Bronchial epithelial cell (primary cell): ENCODE measurements at regions not wholly inside any gene's neighbourhood (a gene's known extent, or its start where the extent isn't known, plus 50 kb on each side); places are given as distances from the start of the nearest gene placed in this dataset.
"Not testable (repeated sequence)": the region's sequence is repeated elsewhere in the genome, so short reads cannot be mapped to it uniquely, and the experiment has no call there.

Experiments used
- DNase-seq: peaks from one replicate; pipeline ENCODE4 v3.0.0-alpha.2; 2010; ENCODE audit warnings: low read depth
- FAIRE-seq: peaks from 2 replicates; lab custom pipeline; 2011; peaks lifted over from hg19 to GRCh38; lab: Jason Lieb, UNC
- H3K27me3 ChIP-seq: 2 replicates; pipeline ENCODE4 v1.5.1; 2011; ENCODE audit warnings: low read length; ENCODE audit not compliant: control insufficient read depth, insufficient read depth
- H3K36me3 ChIP-seq: 2 replicates; pipeline ENCODE4 v1.5.1; 2011; ENCODE audit warnings: low read length; ENCODE audit not compliant: control insufficient read depth, insufficient read depth
- H3K4me3 ChIP-seq: 2 replicates; pipeline ENCODE4 v1.5.1; 2011; ENCODE audit warnings: mild to moderate bottlenecking, low read depth, low read length, control low read depth
- CTCF ChIP-seq: IDR thresholded peaks from 2 replicates; pipeline ENCODE4 v1.5.1; 2011; ENCODE audit warnings: mild to moderate bottlenecking, moderate library complexity, low read length, control low read depth, inconsistent platforms; ENCODE audit not compliant: insufficient read depth, severe bottlenecking

GRCh38 chr1:178037510-178038253 lies 56.2 kb upstream of the RASAL2 start:
- Histone ChIP-seq H3K4me3 (peak overlapping the region; percentile 73), H3K36me3 (no peaks in the 10 kb centered on the region), H3K27me3 (no peaks in the 10 kb centered on the region)
- FAIRE-seq: no peak
- peak; percentile 57 for TF ChIP-seq CTCF
- peak; percentile 45 for DNase-seq

GRCh38 chr1:178038372-178038771 lies 55.5 kb upstream of the RASAL2 start:
- no peaks in the 10 kb centered on the region for H3K36me3 ChIP-seq
- H3K4me3 ChIP-seq: peak overlapping the region; percentile 73
- H3K27me3 ChIP-seq: no peaks in the 10 kb centered on the region
- FAIRE-seq (no peak), DNase-seq (no peak)
- no peak for TF ChIP-seq CTCF

- no peak for FAIRE-seq
- no peak for TF ChIP-seq CTCF
- Histone ChIP-seq H3K27me3 (no peaks in the 10 kb centered on the region), H3K36me3 (no peaks in the 10 kb centered on the region), H3K4me3 (no peak overlapping the region)
- DNase-seq: no peak
These were observed 54.0 kb upstream of the RASAL2 start for GRCh38 chr1:178039891-178040290.

GRCh38 chr1:178043940-178044339 lies 50.0 kb upstream of the RASAL2 start:
- not testable (repeated sequence) for H3K36me3 ChIP-seq, FAIRE-seq, H3K27me3 ChIP-seq, DNase-seq, H3K4me3 ChIP-seq
